ENCODE measurements at regions not wholly inside any gene's neighbourhood (a gene's known extent, or its start where the extent isn't known, plus 50 kb on each side); places are given as distances from the start of the nearest gene placed in this dataset.

GRCh38 chr6:134723081-134723871 is 226.6 kb downstream of the ALDH8A1 start:
- no peaks in the 10 kb centered on the region for H3K27me3 ChIP-seq
- DNase-seq, result no peak
- TF ChIP-seq POLR2AphosphoS5 (IDR thresholded peaks at IDR 0.05) (no peak), POLR2A (IDR thresholded peaks at IDR 0.05) (no peak), EP300 (IDR thresholded peaks at IDR 0.05; ENCODE audit: low read depth) (no peak)
- TF ChIP-seq, protein P1, sequence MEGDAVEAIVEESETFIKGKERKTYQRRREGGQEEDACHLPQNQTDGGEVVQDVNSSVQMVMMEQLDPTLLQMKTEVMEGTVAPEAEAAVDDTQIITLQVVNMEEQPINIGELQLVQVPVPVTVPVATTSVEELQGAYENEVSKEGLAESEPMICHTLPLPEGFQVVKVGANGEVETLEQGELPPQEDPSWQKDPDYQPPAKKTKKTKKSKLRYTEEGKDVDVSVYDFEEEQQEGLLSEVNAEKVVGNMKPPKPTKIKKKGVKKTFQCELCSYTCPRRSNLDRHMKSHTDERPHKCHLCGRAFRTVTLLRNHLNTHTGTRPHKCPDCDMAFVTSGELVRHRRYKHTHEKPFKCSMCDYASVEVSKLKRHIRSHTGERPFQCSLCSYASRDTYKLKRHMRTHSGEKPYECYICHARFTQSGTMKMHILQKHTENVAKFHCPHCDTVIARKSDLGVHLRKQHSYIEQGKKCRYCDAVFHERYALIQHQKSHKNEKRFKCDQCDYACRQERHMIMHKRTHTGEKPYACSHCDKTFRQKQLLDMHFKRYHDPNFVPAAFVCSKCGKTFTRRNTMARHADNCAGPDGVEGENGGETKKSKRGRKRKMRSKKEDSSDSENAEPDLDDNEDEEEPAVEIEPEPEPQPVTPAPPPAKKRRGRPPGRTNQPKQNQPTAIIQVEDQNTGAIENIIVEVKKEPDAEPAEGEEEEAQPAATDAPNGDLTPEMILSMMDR (IDR thresholded peaks at IDR 0.05), result no peak
- intact Hi-C loops (cut with DNase I; ENCODE audit: low total_unique reads) (no loop called here), in situ Hi-C loops (cut with MboI; ENCODE audit: low pct_ligation_motif_present in 1 of 4, low pct_unique_long_range_greater_than_20kb in 1 of 4, low sequenced_read_pairs in 3 of 4) (no loop called here)
- WGBS, 2 donors (ENCODE audit: low coverage in 1 of 2), result 77 to 79% methylated on average over 3 of the region's 3 CpGs
- no peak overlapping the region for H3K4me3 ChIP-seq
- H3K4me1 ChIP-seq, result peaks cover 0 to 30% (median 5%) of the 10 kb centered on the region in 4 donors
- H3K36me3 ChIP-seq, result no peaks in the 10 kb centered on the region
- no peaks in the 10 kb centered on the region for H3K9me3 ChIP-seq
- no peak overlapping the region for H3K27ac ChIP-seq

- TF ChIP-seq POLR2A (IDR thresholded peaks at IDR 0.05), result no peak
- TF ChIP-seq EP300 (IDR thresholded peaks at IDR 0.05; ENCODE audit: low read depth), result no peak
- TF ChIP-seq POLR2AphosphoS5 (IDR thresholded peaks at IDR 0.05), result no peak
- TF ChIP-seq, protein P1 (IDR thresholded peaks at IDR 0.05), result no peak
- Histone ChIP-seq H3K36me3 (no peaks in the 10 kb centered on the region), H3K27me3 (no peaks in the 10 kb centered on the region), H3K9me3 (no peaks in the 10 kb centered on the region), H3K4me1 (peaks cover 0 to 30% (median 5%) of the 10 kb centered on the region in 4 donors), H3K4me3 (no peak overlapping the region), H3K27ac (no peak overlapping the region)
- in situ Hi-C loops (cut with MboI; ENCODE audit: low pct_ligation_motif_present in 1 of 4, low pct_unique_long_range_greater_than_20kb in 1 of 4, low sequenced_read_pairs in 3 of 4) (no loop called here), intact Hi-C loops (cut with DNase I; ENCODE audit: low total_unique reads) (no loop called here)
- DNase-seq, result no peak
- WGBS, 2 donors (ENCODE audit: low coverage in 1 of 2), result 72 to 78% methylated on average over 2 to 5 of the region's 5 CpGs
Measured at GRCh38 chr6:134722200-134722870, 227.6 kb downstream of the ALDH8A1 start.

- DNase-seq, result no peak
- intact Hi-C loops (cut with DNase I; ENCODE audit: low total_unique reads), result no loop called here
- no peak overlapping the region for H3K4me3 ChIP-seq
- TF ChIP-seq, protein P1 (IDR thresholded peaks at IDR 0.05), result no peak
- no peak for TF ChIP-seq EP300 (IDR thresholded peaks at IDR 0.05; ENCODE audit: low read depth)
- no peak for TF ChIP-seq POLR2A (IDR thresholded peaks at IDR 0.05)
- no peak for TF ChIP-seq POLR2AphosphoS5 (IDR thresholded peaks at IDR 0.05)
- H3K36me3 ChIP-seq, result no peaks in the 10 kb centered on the region
- in situ Hi-C loops (cut with MboI; ENCODE audit: low pct_ligation_motif_present in 1 of 4, low pct_unique_long_range_greater_than_20kb in 1 of 4, low sequenced_read_pairs in 3 of 4), result no loop called here
- no peaks in the 10 kb centered on the region for H3K27me3 ChIP-seq
- H3K9me3 ChIP-seq, result no peaks in the 10 kb centered on the region
- peaks cover 0 to 30% (median 5%) of the 10 kb centered on the region in 4 donors for H3K4me1 ChIP-seq
- H3K27ac ChIP-seq, result peak overlapping the region in 1 of 4 donors; percentile 39
- WGBS, 2 donors (ENCODE audit: low coverage in 1 of 2), result 73 to 75% methylated on average over 1 to 2 of the region's 2 CpGs
Measured at GRCh38 chr6:134721060-134721405, 228.9 kb downstream of the ALDH8A1 start.

- no peaks in the 10 kb centered on the region for H3K9me3 ChIP-seq
- H3K36me3 ChIP-seq, result no peaks in the 10 kb centered on the region
- peaks cover 0 to 30% (median 5%) of the 10 kb centered on the region in 4 donors for H3K4me1 ChIP-seq
- H3K4me3 ChIP-seq, result no peak overlapping the region
- H3K27me3 ChIP-seq, result no peaks in the 10 kb centered on the region
- TF ChIP-seq EP300 (IDR thresholded peaks at IDR 0.05; ENCODE audit: low read depth), result no peak
- in situ Hi-C loops (cut with MboI; ENCODE audit: low pct_ligation_motif_present in 1 of 4, low pct_unique_long_range_greater_than_20kb in 1 of 4, low sequenced_read_pairs in 3 of 4) (no loop called here), intact Hi-C loops (cut with DNase I; ENCODE audit: low total_unique reads) (no loop called here)
- peak overlapping the region; percentile 18 to 39 (median 28) for H3K27ac ChIP-seq
- no peak for DNase-seq
- WGBS, 2 donors (ENCODE audit: low coverage in 1 of 2), result 56 to 76% methylated on average over 3 to 4 of the region's 4 CpGs
Measured at GRCh38 chr6:134720353-134721059, 229.4 kb downstream of the ALDH8A1 start.

Data from transverse colon (tissue), 4 donors.